NCI-H82 (cell line): ENCODE measurements at regions not wholly inside any gene's neighbourhood (a gene's known extent, or its start where the extent isn't known, plus 50 kb on each side); places are given as distances from the start of the nearest gene placed in this dataset.
A peak's percentile ranks its signal among the peaks of the same experiment; 100 is the strongest.
"Not testable (repeated sequence)": the region's sequence is repeated elsewhere in the genome, so short reads cannot be mapped to it uniquely, and the experiment has no call there.

ENCODE experiments used
- DNase-seq: peaks from one replicate; lab custom pipeline; 2025; lab: John Stamatoyannopoulos, UW

- no peak for DNase-seq
Observed at GRCh38 chr14:54010981-54011380, 54.4 kb upstream of the BMP4 start.

GRCh38 chr14:54023027-54023426 is 66.4 kb upstream of the BMP4 start:
- no peak for DNase-seq

GRCh38 chr14:54025661-54026060 is 69.0 kb upstream of the BMP4 start:
- DNase-seq, result peak; percentile 24

- no peak for DNase-seq
Observed at GRCh38 chr14:54026671-54027070, 70.0 kb upstream of the BMP4 start.

GRCh38 chr14:54030996-54031395 is 74.4 kb upstream of the BMP4 start:
- DNase-seq, result not testable (repeated sequence)

- DNase-seq, result not testable (repeated sequence)
Observed at GRCh38 chr14:54033285-54033684, 76.7 kb upstream of the BMP4 start.

- no peak for DNase-seq
Observed at GRCh38 chr14:54038724-54039123, 82.1 kb upstream of the BMP4 start.

- no peak for DNase-seq
Observed at GRCh38 chr14:54039311-54039710, 82.7 kb upstream of the BMP4 start.

GRCh38 chr14:54040846-54041245 is 84.2 kb upstream of the BMP4 start:
- DNase-seq, result no peak

GRCh38 chr14:54046250-54046649 is 89.6 kb upstream of the BMP4 start:
- no peak for DNase-seq

GRCh38 chr14:54047645-54048308 is 91.2 kb upstream of the BMP4 start:
- no peak for DNase-seq

GRCh38 chr14:54048311-54048710 is 91.7 kb upstream of the BMP4 start:
- DNase-seq, result no peak

GRCh38 chr14:54048736-54049135 is 92.1 kb upstream of the BMP4 start:
- no peak for DNase-seq

- no peak for DNase-seq
Observed at GRCh38 chr14:54050759-54051158, 94.1 kb upstream of the BMP4 start.

- no peak for DNase-seq
Observed at GRCh38 chr14:54052696-54053385, 96.2 kb upstream of the BMP4 start.

- DNase-seq, result no peak
Observed at GRCh38 chr14:54053386-54053745, 96.7 kb upstream of the BMP4 start.

GRCh38 chr14:54058505-54058904 is 101.9 kb upstream of the BMP4 start:
- DNase-seq, result no peak

GRCh38 chr14:54083549-54084239 is 127.1 kb upstream of the BMP4 start:
- DNase-seq, result no peak

- DNase-seq, result no peak
Observed at GRCh38 chr14:54085232-54085761, 128.7 kb upstream of the BMP4 start.

GRCh38 chr14:54085841-54086240 is 129.2 kb upstream of the BMP4 start:
- DNase-seq, result no peak

GRCh38 chr14:54086767-54087166 is 130.1 kb upstream of the BMP4 start:
- no peak for DNase-seq

GRCh38 chr14:54087376-54087775 is 130.8 kb upstream of the BMP4 start:
- no peak for DNase-seq

GRCh38 chr14:54088271-54088670 is 131.6 kb upstream of the BMP4 start:
- no peak for DNase-seq
